HG03457 (cell line): ENCODE measurements at regions not wholly inside any gene's neighbourhood (a gene's known extent, or its start where the extent isn't known, plus 50 kb on each side); places are given as distances from the start of the nearest gene placed in this dataset.

ENCODE experiments used
- ATAC-seq: cut with Tn5 transposase; IDR thresholded peaks from one replicate; pipeline ENCODE4 v1.9.1; 2021; ENCODE audit warnings: moderate number of reproducible peaks; ENCODE audit not compliant: unreplicated experiment

DNA sequence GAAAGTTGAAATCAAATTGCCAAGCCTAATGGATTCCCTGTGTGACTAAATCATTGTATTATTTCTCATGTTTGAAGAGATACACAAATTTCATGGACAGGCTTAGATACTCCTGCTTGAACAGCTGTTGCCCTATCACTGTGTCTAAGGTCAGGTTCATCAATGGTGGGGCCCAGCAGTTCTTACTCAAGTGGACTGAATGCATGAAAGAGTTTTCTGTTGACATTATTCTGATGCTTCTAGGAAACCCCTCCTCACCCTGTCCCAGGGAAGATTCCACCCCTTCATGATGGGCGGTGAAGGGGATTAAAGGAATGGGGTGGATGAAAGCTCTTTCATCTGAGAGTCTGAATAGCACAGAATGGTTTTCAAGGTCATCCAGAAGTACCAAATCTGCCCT lies 148.8 kb downstream of the INO80D start:
- ATAC-seq, result no peak

DNA sequence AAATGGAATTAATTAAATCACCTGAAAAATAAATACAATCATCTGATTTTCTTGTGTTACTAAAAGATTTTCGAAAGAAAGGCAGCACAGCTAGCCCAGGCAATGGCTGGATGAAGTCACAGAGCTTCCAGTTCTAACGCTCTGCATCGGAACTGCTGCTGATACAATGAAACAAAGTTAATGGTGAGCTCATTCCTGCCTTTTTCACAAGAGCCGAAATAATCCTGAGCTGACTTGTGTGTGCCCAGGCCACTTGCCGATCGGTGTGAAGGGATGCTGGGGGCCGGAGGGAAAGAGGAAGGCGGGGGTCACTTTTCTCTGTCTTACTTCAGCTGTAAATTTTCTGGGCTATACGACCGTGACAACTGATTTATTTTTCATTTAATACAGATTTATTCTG lies 149.5 kb downstream of the INO80D start:
- ATAC-seq, result no peak

DNA sequence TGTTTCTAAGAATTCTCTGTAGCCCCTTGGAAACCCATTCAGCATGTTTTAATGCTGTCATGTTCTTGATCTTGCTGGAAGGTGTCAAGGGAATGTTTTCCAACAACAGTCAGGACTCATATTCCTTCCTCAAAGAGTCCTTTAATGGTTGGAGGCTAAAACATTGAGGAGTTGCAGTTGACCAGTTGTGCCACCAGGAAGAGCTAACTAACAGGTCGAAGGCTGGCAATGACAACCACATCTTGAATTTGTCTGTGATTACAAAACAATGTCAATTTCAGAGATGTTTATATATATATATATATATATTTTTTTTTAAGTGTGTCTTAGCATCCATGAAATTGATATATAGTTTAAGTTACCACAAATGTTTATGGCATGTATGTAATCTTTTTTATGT lies 151.5 kb downstream of the INO80D start:
- no peak for ATAC-seq

DNA sequence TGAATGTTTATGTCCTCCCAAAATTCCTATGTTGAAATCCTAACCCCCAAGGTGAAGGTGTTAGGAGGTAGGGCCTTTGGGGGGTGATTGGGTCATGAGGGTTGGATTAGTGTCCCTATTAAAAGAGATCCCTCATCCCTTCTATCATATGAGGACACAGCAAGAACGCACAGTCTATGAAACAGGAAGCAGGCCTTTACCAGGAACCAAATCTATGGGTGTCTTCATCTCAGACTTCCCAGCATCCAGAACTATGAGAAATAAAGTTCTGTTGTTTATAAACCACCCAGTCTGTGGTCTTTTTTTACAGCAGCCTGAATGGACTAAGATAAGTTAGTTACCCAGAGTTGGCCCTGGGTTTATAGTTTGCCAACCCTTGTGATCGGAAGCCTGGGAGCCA lies 153.1 kb downstream of the INO80D start:
- ATAC-seq, result no peak

DNA sequence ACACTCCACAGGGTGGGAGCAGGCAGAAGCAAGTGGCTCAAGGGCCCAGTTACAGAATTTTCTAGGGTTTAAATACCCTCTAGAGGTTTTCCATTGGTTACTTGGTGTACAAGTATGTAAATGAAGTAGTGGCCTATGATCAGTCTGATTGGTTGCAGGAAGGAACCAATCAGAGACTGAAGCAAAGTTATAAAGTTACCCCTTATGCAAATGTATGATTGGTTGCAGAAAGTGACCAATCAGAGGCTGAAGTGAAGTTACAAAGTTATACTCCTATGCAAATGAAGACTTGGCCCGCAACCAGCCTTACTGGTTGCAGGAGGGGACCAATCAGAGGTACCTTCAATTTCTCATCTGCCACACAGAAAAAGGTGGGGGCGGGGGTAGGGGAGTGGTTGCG lies 154.6 kb downstream of the INO80D start:
- ATAC-seq, result no peak

DNA sequence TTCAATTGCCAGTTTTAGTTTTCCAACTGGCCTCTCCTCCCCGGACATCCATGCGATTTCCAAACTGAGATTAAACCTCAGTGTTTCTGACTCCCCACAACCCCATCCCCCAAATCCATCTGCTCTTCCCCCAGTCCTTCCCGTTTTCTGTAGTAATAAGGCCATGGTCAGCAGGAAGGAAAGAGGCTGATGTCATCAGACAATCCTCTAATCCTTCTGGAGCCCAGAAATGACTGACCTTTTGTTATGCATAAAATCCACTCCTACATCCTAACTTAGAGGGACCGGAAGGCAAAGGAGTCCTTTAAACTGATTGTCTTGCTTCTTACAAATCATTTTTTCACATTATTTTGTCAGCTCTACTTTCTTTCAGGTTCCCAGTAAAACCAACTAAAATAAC lies 155.8 kb downstream of the INO80D start:
- ATAC-seq, result no peak

DNA sequence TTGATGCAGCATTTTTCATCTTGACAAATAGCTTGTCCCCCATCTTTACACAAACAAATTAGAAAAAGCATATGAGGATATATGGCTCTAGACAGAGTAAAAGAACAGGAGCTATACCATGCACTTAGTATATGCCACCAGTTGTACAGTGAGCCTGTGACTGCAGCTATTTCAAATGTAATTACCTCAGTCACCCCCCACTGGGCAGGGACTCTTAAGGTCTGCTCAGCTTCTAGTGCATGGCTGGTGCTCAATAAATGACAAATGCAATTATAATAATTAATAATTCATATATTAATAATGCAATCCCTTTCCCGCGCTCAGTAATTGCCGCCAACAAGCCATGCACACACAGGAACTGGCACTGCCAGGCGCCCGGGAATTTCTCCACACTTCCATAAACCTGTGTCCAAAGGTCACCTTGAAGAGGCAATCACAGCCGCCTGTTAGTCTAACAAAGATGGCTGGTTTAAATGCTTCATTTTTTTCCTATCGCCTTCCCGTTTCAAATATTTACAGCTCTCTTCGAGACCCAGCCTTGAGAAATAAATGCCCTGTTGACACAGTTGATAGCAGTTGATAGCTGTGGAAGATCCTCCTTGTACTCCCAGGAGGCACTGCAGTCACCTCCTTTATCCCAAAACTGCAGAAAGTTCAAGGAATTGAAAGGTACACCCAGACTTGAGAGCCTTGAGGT lies 156.6 kb downstream of the INO80D start:
- ATAC-seq, result no peak

DNA sequence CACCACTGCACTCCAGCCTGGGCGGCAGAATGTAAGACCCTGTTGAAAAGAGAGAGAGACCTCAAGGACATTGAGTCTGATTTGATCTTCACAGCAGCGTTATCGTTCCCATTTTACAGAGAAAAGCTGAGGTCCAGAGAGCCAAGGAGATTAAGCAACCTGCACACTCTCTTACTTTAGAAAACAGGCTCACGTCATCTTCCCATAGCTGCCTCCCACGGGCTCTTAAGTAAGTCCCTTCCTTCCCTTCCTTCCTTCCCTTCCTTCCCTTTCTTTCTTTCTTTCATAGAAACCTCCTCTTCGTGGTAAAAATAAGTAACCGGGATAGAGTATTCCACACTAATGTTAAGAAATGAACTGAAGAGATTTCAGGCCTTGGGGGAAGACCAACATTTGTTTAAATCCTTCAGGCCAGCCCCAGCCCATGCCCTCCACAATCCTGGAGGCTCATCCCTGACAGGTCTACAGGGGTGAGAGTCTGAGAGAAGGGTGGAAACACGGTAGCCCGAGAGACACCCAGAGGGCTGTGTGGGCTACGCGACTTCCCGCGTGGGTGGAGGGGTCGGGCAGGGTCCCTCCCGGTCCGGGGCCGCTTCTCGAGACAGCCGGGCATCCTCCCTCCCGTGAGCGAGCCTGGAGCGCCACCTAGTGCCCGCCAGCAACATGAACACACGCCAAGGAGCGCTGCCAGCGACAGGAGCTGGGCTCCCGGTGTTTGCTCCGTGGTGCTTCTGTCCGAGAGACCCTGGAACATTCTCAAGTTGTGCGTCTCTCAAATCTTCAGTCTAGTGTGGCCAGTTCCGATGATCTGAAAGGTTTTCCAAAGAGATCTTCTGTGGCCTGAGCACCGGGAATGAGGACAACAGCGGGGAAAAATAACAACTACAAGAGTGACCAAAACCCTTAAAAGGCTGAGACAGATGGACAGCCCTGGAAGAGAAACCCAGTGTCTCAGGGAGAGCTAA lies 160.3 kb downstream of the INO80D start:
- peak; percentile 78 for ATAC-seq

DNA sequence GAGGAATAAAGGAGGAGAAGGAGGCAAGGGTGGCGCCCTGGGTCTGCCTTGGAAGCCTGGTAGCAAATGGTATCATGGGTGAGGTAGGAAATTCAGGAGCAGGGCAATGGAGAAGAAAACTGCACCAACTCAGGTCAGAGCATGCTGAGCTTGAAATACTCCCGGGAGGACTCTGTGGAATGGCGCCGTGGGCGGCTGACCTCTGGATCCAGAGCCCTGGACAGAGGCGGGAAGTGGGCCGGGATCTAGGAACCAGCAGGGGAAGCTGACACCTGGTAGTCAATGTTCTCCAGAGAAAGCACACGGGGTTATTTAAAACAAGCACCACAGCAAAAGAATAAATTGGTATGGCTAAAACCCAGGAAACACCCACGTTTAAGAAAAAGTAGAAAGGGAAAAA lies 161.3 kb downstream of the INO80D start:
- ATAC-seq, result no peak

DNA sequence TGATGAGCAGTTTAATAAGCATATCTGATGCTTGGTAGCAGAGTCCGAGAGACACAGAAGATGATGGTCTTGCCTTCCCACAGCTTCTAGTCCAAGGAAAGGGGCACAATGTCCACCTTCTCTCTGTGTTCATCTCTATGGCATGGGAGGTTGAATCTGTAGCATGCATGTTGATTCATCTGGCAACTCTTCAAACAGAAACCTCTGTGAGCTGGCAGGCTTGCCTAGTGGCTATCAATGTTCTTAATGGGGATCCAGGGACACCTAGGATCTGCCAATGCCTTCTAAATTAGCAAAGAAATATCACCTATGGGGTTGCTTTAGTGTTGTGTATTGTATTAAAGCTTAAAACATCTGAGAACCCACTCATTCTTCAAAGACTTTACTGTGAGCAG lies 170.8 kb downstream of the INO80D start:
- no peak for ATAC-seq

DNA sequence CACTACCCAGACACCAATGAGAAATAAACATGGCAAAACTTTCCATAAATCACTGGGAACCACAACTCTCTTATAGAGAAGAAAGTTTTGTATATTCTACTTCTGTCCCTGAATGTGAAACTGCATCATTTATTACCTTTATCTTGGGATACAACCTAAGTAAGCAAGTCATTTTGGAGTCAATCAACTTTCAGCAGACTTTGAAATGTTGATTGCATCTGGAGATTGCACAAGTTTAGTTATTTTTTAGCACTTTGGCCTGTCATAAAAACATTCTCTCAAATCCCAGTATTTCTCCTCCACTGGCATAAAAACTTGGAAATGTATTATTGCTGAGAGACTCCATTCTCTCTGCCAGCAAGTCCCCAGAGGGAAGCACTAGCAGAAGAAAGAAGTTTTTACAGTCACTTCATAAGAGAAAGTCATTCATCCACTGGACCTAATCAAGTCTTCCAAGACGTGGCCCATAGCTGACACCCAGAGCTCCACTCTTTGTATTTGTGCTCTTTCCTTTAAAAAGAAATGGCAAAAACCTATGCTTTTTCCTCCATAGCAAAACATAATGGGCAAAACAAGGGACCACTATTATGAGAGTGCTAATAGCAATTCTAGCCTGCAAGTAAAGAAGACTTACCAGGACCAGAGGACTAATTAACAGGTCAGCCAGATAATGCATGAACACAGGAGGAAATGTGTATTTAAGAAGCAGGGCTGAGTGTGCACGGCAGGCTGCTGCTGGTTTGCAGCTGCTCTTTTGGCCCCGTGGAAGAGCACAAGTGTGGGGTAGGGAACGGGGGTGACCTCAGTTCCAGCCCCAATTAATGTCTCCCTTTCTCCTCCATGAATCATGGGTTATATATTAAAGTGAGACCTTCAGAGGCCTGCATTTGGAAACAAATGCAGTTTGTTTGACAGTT lies 171.5 kb downstream of the INO80D start:
- no peak for ATAC-seq

DNA sequence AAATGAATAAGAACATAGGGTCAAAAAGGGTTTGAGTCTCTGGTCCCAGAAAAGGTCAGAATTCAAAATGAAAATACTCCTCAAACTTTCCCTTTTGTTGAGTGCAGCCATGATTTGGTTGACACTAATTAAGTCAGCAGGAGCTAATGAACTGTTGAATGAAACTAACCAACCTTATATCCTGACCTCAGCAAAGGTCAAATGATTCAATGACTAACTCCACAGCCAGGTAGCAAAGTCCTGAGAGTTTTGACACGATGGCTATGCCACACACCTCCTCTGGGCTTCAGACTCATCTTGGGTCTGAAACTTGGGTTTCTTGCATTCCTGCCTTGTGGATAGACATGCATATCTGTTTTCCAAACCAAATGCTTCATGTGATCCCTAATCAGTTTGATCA lies 172.3 kb downstream of the INO80D start:
- ATAC-seq, result no peak

DNA sequence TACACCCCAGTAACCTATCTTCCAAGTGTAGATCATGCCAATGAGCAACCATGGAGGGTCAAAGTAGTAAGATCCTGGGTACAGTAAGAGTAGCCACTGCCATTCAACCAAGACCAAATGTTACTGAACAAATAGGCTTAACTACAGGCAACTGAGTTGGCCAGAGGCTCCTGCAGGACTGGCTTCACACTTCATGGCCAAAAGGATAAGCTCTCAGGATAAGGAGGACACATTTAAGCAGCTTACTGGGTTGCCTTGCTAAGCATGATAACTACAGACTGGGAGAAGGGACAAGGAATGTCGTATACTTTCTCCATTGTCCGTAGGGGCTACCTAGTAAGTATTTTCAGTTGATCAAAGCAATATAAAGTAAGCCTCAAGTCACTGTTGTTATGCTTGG lies 174.7 kb downstream of the INO80D start:
- ATAC-seq, result no peak

DNA sequence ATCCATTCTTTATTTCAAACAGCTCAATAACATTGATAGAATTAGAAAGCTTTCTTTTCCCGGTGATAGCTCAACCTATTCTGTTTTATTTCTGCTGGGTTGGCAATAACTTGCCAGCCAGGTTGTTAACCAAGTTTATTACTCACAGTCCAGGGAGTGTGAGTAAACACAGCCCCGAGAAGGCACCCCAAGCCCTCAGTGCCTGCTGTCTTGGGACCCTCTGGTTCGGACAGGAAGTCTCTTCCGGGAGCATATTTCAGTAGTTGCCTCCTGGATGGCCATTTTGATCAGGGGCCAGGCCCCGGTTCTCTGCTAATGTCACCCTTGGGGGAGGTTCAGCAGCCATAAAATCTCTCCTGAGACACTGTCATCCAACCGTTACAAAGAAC lies 176.8 kb downstream of the INO80D start:
- ATAC-seq, result no peak

DNA sequence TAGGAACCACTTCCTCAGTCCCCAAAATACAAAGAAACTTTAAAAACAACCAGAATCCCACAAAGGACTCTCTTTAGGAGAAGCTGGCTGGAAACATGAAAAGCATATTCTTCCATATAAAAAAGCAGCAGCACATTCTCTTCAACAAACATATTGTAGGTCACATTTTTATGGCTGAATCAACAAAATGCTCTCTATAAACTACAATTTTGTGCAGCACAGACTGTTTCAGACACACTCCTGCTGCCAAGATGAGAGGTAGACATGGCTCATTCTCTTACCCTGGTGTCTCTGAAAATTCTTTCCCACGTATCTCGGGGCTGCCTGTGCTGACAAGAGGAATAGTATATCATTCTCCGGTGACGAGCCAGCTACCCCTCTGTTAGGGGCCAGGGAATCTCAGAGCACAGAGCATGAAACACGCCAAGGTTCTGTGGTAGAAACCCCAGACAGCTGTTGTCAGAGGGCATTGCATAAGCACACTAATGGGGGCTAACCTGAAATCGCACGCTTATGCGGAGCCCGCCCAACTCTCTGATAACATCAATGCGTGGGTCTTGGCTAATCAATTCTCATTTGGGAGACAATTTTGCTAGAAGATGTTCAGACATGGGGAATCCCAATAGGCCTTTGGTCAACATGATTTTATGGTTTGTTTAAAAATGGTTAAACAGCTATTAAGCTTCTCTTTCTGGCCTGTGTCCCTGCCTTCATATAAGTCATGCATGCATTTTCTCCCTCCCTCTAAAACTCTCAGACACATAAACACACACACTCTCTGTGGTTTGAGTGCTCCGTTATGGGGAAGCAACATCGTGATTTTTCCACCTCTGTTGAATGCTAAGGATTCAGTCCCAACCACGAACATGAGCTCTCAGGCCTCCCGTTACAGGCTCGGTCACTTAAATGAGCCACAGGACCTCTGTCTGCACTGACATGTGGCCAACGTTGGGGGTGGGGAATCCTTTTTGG lies 177.5 kb downstream of the INO80D start:
- ATAC-seq, result no peak

DNA sequence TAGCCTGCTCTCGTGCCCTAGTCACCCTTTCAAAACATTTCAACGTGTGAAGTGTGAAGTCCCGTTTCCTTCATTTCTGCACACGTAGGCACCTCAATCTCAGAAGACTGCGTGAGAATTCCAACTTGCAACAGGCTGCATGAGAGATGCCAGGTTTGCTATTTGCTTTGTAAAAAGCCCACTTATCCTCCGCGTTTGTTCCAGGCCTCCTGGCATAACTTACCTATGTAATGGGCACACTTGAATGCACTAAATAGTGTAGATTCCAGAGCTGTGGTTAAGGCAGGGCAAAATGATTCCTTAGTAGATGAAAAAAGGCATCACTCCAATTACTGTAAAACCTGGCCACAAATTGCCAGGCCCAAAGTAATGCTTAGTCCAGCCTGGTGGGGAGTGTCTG lies 179.6 kb downstream of the INO80D start:
- no peak for ATAC-seq

DNA sequence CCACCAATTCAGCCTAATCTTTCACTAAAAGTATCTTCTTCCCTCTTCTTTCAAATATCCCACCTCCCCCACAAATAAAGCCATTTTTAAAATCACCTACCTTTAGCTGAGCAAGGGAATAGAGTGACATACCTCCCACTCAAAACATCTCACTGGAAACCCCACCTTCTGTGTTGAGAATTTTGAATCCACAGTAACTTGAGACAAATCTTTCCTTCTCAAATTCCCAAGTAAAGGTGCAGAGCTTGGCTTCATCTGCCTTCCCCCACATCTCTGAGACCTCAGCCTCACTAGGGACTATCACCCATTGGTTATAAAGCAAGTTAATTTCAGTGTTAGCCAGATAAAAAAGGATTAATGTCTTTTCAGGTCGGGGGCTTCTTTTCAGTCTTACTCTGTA lies 180.4 kb downstream of the INO80D start:
- ATAC-seq, result no peak

DNA sequence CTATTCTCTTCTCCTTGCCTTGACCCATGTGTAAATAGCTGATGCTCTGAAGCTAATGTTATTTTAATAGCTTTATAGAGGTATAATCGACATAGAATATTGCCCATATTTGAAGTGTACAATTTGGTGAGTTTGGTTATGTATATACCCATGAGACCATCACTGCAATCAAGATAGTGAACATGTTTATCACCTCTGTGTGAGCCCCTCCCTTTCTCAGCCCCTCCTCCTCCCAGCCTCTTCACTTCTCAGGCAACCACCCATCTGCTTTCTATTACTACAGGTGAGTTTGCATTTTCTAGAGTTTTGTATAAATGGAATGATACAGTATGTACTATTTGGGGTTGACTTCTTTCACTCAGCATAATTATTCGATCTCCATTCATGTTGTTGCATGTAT lies 181.1 kb downstream of the INO80D start:
- no peak for ATAC-seq

DNA sequence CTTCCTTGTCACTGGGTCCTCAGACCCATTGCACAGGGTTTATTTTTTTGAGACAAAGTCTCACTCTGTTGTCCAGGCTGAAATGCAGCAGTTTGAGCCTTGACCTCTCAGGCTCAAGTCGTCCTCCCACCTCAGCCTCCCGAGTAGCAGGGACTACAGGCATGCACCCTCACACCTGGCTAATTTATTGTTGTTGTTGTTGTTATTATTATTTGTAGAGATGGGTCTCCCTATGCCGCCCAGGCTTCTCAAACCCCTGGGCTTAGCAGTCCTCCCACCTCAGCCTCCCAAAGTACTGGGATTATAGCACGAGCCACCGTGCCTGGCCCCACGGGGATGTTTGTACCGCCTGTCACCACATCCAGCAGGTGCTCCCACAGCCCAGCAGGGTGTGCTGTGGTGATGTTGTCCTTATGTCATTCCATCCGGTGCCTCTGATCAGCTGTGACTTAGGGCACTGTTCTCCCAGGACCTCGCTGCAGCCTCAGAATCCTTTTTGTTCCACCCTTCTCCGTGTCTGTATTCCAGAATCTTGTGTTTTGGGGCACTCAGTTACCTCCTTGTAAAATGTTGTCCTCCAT lies 182.3 kb downstream of the INO80D start:
- no peak for ATAC-seq

DNA sequence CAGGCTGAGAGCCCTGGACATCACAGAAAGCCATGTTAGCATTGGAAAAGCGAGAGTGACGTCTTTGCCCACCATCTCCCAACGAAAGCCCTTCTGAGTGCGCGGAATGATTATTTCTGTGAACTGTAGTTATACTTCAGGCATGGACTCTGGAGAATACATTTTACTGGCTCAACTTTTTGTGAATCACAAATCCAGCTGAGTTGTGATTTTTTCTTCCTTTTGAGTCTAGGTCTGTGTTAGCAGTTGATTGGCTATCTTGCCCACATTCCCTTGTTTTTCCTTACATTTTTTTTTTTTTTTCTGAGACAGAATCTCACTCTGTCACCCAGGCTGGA lies 183.1 kb downstream of the INO80D start:
- no peak for ATAC-seq
